ENCODE measurements at regions not wholly inside any gene's neighbourhood (a gene's known extent, or its start where the extent isn't known, plus 50 kb on each side); places are given as distances from the start of the nearest gene placed in this dataset.

DNA sequence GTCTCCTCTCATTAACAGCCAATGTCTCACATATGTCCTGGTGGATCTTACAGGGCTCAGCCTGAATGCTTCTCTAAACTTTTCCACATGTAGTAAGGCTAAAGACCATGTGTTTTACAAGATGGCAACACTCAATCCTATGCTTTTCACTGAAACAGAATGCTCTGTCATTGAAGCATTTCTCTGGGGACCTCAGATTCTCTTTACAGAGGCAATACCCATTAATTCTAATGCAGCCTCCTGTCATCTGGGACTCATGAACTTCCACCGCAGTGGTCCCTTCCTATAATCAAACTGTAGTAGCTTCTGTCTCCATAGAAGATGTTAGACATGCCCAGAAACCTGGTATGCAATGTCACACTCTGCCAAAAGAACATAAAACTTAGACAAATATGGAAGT is 926.6 kb upstream of the RBFOX1 start:
- intact Hi-C loops (cut with micrococcal nuclease) = no loop called here
- dilution Hi-C loops (cut with HindIII; ENCODE audit: low sequenced_read_pairs, unreplicated experiment) = no loop called here

More for the DNA sequence above, 926.6 kb upstream of the RBFOX1 start:
- Histone ChIP-seq H2BK20ac (ENCODE audit: low read depth, low read length) (no peak overlapping the region), H3K27me3 (ENCODE audit: control insufficient read depth, insufficient read depth, low read length) (no peaks in the 10 kb centered on the region), H2BK15ac (ENCODE audit: low read depth, low read length) (no peak overlapping the region), H3K9me3 (ENCODE audit: control insufficient read depth, insufficient read depth, low read length) (peaks cover 9% of the 10 kb centered on the region), H3K27ac (ENCODE audit: insufficient read depth, low read length) (no peak overlapping the region), H3K23ac (ENCODE audit: low read depth, low read length) (no peak overlapping the region), H3K4ac (ENCODE audit: low read depth, low read length) (no peak overlapping the region), H2BK120ac (ENCODE audit: low read depth, low read length) (no peak overlapping the region), H3K9ac (ENCODE audit: low read depth, low read length) (no peak overlapping the region), H3K4me3 (ENCODE audit: insufficient read depth, low read depth, low read length) (no peak overlapping the region), H4K8ac (ENCODE audit: low read depth in 2 of 2, low read length in 2 of 2) (no peak overlapping the region), H3K4me1 (ENCODE audit: control insufficient read depth, insufficient read depth, low read length) (no peaks in the 10 kb centered on the region), H3K56ac (ENCODE audit: extremely low read depth, insufficient read depth, low read length) (no peak overlapping the region), H3K79me1 (ENCODE audit: low read depth in 1 of 2, low read length in 2 of 2) (no peaks in the 10 kb centered on the region), H2AFZ (replicated peaks; ENCODE audit: low read length, poor library complexity) (no peak overlapping the region), H2AK5ac (ENCODE audit: low read depth, low read length) (no peak overlapping the region), H3K36me3 (ENCODE audit: control insufficient read depth, insufficient read depth, low read length) (no peaks in the 10 kb centered on the region), H3K18ac (ENCODE audit: low read depth, low read length) (no peak overlapping the region), H4K5ac (ENCODE audit: low read depth, low read length) (no peak overlapping the region), H4K91ac (ENCODE audit: insufficient read depth, low read depth, low read length) (no peak overlapping the region), H2AK9ac (replicated peaks; ENCODE audit: low read depth, low read length, poor library complexity) (no peak overlapping the region), H3K9me1 (ENCODE audit: insufficient read depth, low read length) (no peaks in the 10 kb centered on the region), H3K4me2 (ENCODE audit: low read depth, low read length) (no peak overlapping the region), H4K20me1 (ENCODE audit: insufficient read depth, low read length) (no peaks in the 10 kb centered on the region), H3K14ac (replicated peaks; ENCODE audit: low read depth, low read length) (no peak overlapping the region), H2BK5ac (ENCODE audit: low read depth, low read length, poor library complexity, severe bottlenecking) (no peak overlapping the region)
- ATAC-seq (ENCODE audit: low read depth) (no peak), DNase-seq (no peak)
- no CpG with 5 or more reads among the region's 1 CpG for WGBS, 2 experiments (ENCODE audit: extremely low coverage in 2 of 2, insufficient read length in 1 of 2)
- in situ Hi-C loops (cut with MboI; ENCODE audit: low sequenced_read_pairs) = no loop called here
- POLR2A ChIA-PET (ENCODE audit: unreplicated experiment) = no interaction called here
- CTCF ChIA-PET = no interaction called here
- no TSS peak for BruUV-seq (replicated peaks)
- TF ChIP-seq MXI1 (IDR thresholded peaks at IDR 0.05; ENCODE audit: borderline replicate concordance, low read depth, low read length) (no peak), POLR2A (IDR thresholded peaks at IDR 0.05; ENCODE audit: low read depth, low read length) (no peak), RFX5 (IDR thresholded peaks at IDR 0.05; ENCODE audit: low read depth, low read length) (no peak), NFE2L2 (IDR thresholded peaks at IDR 0.05; ENCODE audit: low read depth, low read length) (no peak)
- TF ChIP-seq, protein P1, sequence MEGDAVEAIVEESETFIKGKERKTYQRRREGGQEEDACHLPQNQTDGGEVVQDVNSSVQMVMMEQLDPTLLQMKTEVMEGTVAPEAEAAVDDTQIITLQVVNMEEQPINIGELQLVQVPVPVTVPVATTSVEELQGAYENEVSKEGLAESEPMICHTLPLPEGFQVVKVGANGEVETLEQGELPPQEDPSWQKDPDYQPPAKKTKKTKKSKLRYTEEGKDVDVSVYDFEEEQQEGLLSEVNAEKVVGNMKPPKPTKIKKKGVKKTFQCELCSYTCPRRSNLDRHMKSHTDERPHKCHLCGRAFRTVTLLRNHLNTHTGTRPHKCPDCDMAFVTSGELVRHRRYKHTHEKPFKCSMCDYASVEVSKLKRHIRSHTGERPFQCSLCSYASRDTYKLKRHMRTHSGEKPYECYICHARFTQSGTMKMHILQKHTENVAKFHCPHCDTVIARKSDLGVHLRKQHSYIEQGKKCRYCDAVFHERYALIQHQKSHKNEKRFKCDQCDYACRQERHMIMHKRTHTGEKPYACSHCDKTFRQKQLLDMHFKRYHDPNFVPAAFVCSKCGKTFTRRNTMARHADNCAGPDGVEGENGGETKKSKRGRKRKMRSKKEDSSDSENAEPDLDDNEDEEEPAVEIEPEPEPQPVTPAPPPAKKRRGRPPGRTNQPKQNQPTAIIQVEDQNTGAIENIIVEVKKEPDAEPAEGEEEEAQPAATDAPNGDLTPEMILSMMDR (conservative IDR thresholded peaks at IDR 0.05; ENCODE audit: low read depth, low read length) = no peak
